C4-2B (cell line): ENCODE measurements at regions not wholly inside any gene's neighbourhood (a gene's known extent, or its start where the extent isn't known, plus 50 kb on each side); places are given as distances from the start of the nearest gene placed in this dataset.

Source experiments
- H3K27ac ChIP-seq: fragments of 450-650 bp; 2 replicates; pipeline ENCODE4 v1.5.1; 2017
- ZFX ChIP-seq: fragments of 450-650 bp; IDR thresholded peaks from 2 replicates; pipeline ENCODE4 v1.6.1; 2017
- TF ChIP-seq, protein P1 (sequence below): fragments of 450-650 bp; conservative IDR thresholded peaks from 2 replicates; pipeline ENCODE4 v1.5.1; 2017; ENCODE audit warnings: mild to moderate bottlenecking

DNA sequence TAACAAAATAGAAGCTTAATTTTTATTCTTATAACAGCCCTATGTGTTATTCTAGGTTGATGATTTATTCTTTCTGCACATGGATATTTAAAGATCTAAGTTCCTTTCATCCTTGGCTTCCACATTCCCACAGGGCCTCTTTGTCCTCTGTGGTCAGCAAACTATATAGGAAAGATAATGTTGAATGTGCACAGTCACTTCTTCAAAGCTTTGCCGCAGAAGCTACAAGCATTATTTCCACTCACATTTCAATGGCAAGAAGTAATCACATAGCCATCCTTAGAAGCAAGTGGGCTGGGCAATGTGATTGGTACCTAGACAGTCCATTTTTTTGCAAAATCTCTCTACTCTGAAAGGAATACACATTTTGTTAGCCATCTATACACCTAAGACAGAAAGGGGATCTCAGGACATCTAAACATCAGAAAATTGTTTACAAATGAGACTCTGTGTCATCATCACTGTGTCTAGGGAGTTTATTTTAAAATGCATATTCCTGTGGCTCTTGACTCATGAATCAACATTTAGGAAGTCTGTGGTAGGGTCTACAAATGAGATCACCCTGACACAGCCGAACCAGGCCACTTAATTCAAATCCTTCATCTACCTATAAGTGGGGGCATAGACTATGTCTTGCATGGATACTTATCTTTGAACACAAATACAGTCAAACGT lies 1060.5 kb downstream of the XPNPEP1 start:
- H3K27ac ChIP-seq = no peak overlapping the region
- no peak for TF ChIP-seq ZFX
- TF ChIP-seq, protein P1, sequence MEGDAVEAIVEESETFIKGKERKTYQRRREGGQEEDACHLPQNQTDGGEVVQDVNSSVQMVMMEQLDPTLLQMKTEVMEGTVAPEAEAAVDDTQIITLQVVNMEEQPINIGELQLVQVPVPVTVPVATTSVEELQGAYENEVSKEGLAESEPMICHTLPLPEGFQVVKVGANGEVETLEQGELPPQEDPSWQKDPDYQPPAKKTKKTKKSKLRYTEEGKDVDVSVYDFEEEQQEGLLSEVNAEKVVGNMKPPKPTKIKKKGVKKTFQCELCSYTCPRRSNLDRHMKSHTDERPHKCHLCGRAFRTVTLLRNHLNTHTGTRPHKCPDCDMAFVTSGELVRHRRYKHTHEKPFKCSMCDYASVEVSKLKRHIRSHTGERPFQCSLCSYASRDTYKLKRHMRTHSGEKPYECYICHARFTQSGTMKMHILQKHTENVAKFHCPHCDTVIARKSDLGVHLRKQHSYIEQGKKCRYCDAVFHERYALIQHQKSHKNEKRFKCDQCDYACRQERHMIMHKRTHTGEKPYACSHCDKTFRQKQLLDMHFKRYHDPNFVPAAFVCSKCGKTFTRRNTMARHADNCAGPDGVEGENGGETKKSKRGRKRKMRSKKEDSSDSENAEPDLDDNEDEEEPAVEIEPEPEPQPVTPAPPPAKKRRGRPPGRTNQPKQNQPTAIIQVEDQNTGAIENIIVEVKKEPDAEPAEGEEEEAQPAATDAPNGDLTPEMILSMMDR = no peak

DNA sequence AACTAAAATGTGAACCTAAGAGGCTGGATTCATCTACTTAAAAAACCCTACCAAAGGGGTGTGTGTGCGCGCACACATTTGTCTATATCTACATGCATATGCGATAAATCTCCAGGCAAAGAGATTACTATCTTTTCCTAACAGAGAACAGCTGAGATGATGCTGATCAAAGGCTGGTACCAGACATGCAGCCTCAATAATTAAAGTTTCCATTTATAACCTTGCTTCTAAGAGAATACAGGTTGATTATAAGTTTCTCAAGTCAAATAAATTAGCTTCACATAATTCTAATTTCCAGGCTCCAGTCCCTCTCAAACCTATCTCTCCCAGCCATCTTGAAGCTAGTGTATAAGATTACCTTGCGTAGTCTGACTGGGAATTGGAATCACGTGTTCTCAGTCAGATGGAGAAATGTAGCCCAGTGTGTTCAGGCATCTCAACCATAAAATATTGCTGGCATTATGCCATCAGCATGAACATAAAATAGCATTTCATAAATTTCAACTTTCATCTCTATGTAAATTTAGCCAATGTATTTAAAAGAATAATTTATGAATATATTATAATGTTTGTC lies 1062.0 kb downstream of the XPNPEP1 start:
- H3K27ac ChIP-seq = no peak overlapping the region
- no peak for TF ChIP-seq ZFX
- TF ChIP-seq, protein P1 = no peak

DNA sequence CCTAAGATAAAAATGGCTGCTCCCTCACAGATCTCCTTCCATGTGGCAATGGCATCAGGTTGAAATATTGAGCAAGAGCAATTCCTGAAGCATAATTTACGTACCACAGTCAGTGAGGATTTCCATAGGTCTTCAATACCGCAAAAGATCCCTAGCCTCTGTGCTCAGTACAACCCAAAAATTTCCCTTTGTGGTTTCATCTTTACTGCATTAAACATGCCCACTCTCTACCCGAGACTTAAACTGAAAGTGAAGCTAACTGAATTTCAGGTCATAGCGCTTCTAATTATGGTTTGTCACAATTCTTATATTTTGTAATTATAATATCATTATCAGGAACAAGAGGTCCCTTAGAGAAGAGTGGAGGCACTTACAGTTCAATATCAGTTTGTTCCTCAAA lies 1071.1 kb downstream of the XPNPEP1 start:
- no peak overlapping the region for H3K27ac ChIP-seq
- TF ChIP-seq ZFX = no peak
- TF ChIP-seq, protein P1 = no peak

DNA sequence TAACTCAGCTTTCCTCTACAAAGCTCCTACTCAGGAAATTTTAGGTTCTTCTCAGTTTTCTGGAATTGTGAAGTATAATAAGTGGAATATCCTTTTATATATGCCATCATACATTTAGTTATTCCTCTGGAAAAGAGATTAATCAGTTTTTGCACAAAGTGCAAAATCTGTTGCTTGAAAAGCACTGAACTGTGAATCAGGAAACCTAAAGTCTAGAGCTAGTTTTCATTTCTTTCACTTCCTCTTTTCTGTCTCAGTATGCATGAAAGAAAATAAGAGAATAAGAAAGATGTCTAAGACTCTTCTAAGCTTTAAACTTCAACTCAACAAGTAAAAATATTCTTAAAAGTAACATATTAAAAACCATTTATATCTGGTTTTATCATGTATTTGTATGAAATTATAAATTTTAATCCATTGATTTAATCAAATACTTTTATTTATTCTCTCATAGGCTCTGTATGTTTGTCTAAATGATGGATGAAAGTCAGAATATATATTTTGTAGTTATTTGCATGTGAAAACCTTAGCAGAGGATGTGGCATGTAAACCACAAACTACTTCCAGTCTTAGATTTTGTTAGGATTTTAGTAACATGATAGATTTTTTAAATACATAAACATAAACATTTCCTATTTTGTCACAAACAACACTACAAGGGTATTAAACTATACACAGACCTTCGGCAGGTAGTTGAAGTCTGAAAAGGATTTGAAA lies 1073.0 kb downstream of the XPNPEP1 start:
- no peak overlapping the region for H3K27ac ChIP-seq
- TF ChIP-seq, protein P1 = no peak
- TF ChIP-seq ZFX = no peak

DNA sequence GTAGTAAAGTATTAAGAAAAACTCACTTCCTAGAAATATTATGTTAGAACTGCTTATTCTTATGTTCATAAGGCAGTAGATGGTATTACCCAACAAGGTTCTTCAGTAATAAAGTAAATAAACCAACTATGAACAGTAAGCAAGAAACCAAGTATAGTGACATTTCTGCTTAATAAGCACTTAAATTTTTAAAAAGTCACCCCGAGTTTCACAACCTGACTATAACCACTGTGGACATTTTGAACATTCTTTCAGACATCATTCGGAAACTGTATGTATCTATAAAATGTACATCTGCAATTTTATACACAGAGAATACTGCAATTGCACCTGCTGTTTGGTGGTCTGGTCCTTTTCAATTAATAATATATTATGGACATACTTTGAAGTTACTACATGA lies 1073.6 kb downstream of the XPNPEP1 start:
- no peak overlapping the region for H3K27ac ChIP-seq
- TF ChIP-seq, protein P1 = no peak

DNA sequence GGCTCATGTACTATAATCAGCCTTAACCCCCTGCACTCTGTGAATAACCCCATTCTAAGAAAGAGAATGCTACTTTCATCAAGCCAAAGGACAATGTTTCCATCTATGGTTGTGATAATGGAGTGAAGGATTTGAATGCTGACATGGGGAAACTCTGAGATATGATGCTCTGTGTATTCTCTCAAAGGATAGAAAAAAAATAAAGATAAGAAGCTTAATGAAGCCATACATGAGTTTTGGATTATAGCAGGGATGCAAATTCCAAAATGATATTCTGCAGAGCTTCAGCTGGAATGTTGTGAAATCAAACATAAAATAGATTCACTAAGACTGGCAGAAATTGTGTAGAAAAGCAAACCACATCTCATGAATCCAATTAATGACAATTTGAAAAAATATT lies 1074.1 kb downstream of the XPNPEP1 start:
- no peak overlapping the region for H3K27ac ChIP-seq
- TF ChIP-seq, protein P1 = no peak
- no peak for TF ChIP-seq ZFX

DNA sequence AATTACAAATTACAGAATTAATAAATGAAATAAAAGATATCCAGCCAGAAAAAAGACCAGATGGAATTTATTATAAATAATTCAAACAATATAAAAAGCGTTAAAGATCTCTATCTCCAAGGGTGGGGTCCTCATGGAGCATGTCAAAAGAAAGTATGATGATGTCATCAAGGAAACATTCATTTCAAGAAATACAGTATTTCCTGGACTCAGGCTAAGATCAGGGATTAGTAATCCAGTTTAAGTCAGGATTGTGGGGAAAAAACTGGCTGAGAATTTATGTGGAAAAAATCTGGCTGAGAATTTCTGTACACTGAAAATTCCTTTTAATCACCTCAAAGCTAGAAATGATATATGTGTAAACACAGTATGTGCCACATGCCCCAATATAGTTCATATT lies 1075.3 kb downstream of the XPNPEP1 start:
- no peak overlapping the region for H3K27ac ChIP-seq
- no peak for TF ChIP-seq ZFX
- TF ChIP-seq, protein P1 = no peak
